AG04450 (cell line): ENCODE measurements at regions not wholly inside any gene's neighbourhood (a gene's known extent, or its start where the extent isn't known, plus 50 kb on each side); places are given as distances from the start of the nearest gene placed in this dataset.
"Not testable (repeated sequence)": the region's sequence is repeated elsewhere in the genome, so short reads cannot be mapped to it uniquely, and the experiment has no call there.

Experiments
- CTCF ChIA-PET: fragments of 300-600, 350-600 bp; formaldehyde crosslinking; extraction: SDS; loops from one replicate; lab custom pipeline; 2022; ENCODE audit warnings: antibody characterized with exemption, inconsistent platforms; lab: Charles Lee
- POLR2A ChIA-PET: fragments of 350-600 bp; formaldehyde crosslinking; extraction: SDS; loops from one replicate; lab custom pipeline; 2021; ENCODE audit warnings: antibody characterized with exemption, inconsistent platforms; lab: Yijun Ruan, JAX
- DNase-seq: peaks from one replicate; pipeline ENCODE4 v3.0.0-alpha.2; 2011; ENCODE audit warnings: low read depth, low spot score
- H3K27ac ChIP-seq: one replicate; pipeline ENCODE4 v1.5.1; 2012; ENCODE audit warnings: low read depth, low read length, control low read depth
- H3K27me3 ChIP-seq: one replicate; pipeline ENCODE4 v1.6.0; 2012; ENCODE audit warnings: low read length; ENCODE audit not compliant: control insufficient read depth, insufficient read depth
- H3K4me3 ChIP-seq: 2 replicates; pipeline ENCODE4 v1.5.1; 2011; ENCODE audit warnings: mild to moderate bottlenecking, low read depth, low read length, control low read depth
- H3K9me3 ChIP-seq: 2 replicates; pipeline ENCODE4 v1.5.1; 2012; ENCODE audit warnings: low read length; ENCODE audit not compliant: control insufficient read depth, insufficient read depth
- CTCF ChIP-seq: IDR thresholded peaks from 2 replicates; pipeline ENCODE4 v1.5.1; 2011; ENCODE audit warnings: low read depth, low read length, control low read depth, inconsistent platforms

GRCh38 chr9:23044549-23044948 is 597.9 kb downstream of the DMRTA1 start:
- DNase-seq: no peak
- Histone ChIP-seq H3K27me3 (no peaks in the 10 kb centered on the region), H3K27ac (no peak overlapping the region), H3K9me3 (no peaks in the 10 kb centered on the region), H3K4me3 (no peak overlapping the region)
- CTCF ChIA-PET: no interaction called here
- POLR2A ChIA-PET: no interaction called here
- TF ChIP-seq CTCF: no peak

- H3K4me3 ChIP-seq, H3K27me3 ChIP-seq, H3K9me3 ChIP-seq, H3K27ac ChIP-seq, CTCF ChIA-PET, POLR2A ChIA-PET, DNase-seq: not testable (repeated sequence)
Observed at GRCh38 chr9:23046026-23046425, 599.4 kb downstream of the DMRTA1 start.

- Histone ChIP-seq H3K4me3 (no peak overlapping the region), H3K27ac (no peak overlapping the region), H3K9me3 (no peaks in the 10 kb centered on the region), H3K27me3 (no peaks in the 10 kb centered on the region)
- DNase-seq: no peak
- no peak for TF ChIP-seq CTCF
- ChIA-PET POLR2A (no interaction called here), CTCF (no interaction called here)
Observed at GRCh38 chr9:23050548-23050947, 603.9 kb downstream of the DMRTA1 start.

GRCh38 chr9:23073136-23073535 is 626.5 kb downstream of the DMRTA1 start:
- Histone ChIP-seq H3K27me3 (no peaks in the 10 kb centered on the region), H3K27ac (no peak overlapping the region), H3K4me3 (no peak overlapping the region), H3K9me3 (no peaks in the 10 kb centered on the region)
- no peak for DNase-seq
- CTCF ChIA-PET: no interaction called here
- TF ChIP-seq CTCF: no peak
- POLR2A ChIA-PET: no interaction called here

GRCh38 chr9:23079798-23080197 is 633.2 kb downstream of the DMRTA1 start:
- TF ChIP-seq CTCF: no peak
- Histone ChIP-seq H3K4me3 (no peak overlapping the region), H3K9me3 (no peaks in the 10 kb centered on the region), H3K27ac (no peak overlapping the region), H3K27me3 (no peaks in the 10 kb centered on the region)
- ChIA-PET CTCF (no interaction called here), POLR2A (no interaction called here)
- no peak for DNase-seq

- DNase-seq: no peak
- no peaks in the 10 kb centered on the region for H3K9me3 ChIP-seq
- ChIA-PET POLR2A (no interaction called here), CTCF (no interaction called here)
- H3K27ac ChIP-seq: no peak overlapping the region
- no peak overlapping the region for H3K4me3 ChIP-seq
- TF ChIP-seq CTCF: no peak
- H3K27me3 ChIP-seq: no peaks in the 10 kb centered on the region
Observed at GRCh38 chr9:23081377-23081776, 634.8 kb downstream of the DMRTA1 start.
